GM21576 (cell line): ENCODE measurements at regions not wholly inside any gene's neighbourhood (a gene's known extent, or its start where the extent isn't known, plus 50 kb on each side); places are given as distances from the start of the nearest gene placed in this dataset.
"Not testable (repeated sequence)": the region's sequence is repeated elsewhere in the genome, so short reads cannot be mapped to it uniquely, and the experiment has no call there.

Source experiments
- ATAC-seq: cut with Tn5 transposase; IDR thresholded peaks from one replicate; pipeline ENCODE4 v1.9.1; 2021; ENCODE audit warnings: mild to moderate bottlenecking, moderate library complexity; ENCODE audit not compliant: unreplicated experiment

GRCh38 chr18:34521040-34521439 is 189.1 kb upstream of the DTNA start:
- no peak for ATAC-seq

GRCh38 chr18:34522603-34523002 is 187.5 kb upstream of the DTNA start:
- no peak for ATAC-seq

GRCh38 chr18:34525244-34525643 is 184.9 kb upstream of the DTNA start:
- no peak for ATAC-seq

- ATAC-seq: no peak
These were observed 181.9 kb upstream of the DTNA start for GRCh38 chr18:34528177-34528576.

- no peak for ATAC-seq
These were observed 180.5 kb upstream of the DTNA start for GRCh38 chr18:34529358-34530335.

GRCh38 chr18:34531110-34531509 is 179.0 kb upstream of the DTNA start:
- no peak for ATAC-seq

GRCh38 chr18:34534642-34535041 is 175.5 kb upstream of the DTNA start:
- not testable (repeated sequence) for ATAC-seq

- ATAC-seq: no peak
These were observed 169.2 kb upstream of the DTNA start for GRCh38 chr18:34540897-34541296.

- ATAC-seq: no peak
These were observed 167.5 kb upstream of the DTNA start for GRCh38 chr18:34542625-34543024.

- ATAC-seq: no peak
These were observed 166.7 kb upstream of the DTNA start for GRCh38 chr18:34543356-34543755.

- no peak for ATAC-seq
These were observed 166.2 kb upstream of the DTNA start for GRCh38 chr18:34543945-34544344.

- no peak for ATAC-seq
These were observed 165.2 kb upstream of the DTNA start for GRCh38 chr18:34544930-34545329.

- no peak for ATAC-seq
These were observed 161.8 kb upstream of the DTNA start for GRCh38 chr18:34548120-34548972.

- ATAC-seq: no peak
These were observed 161.2 kb upstream of the DTNA start for GRCh38 chr18:34548973-34549294.

- no peak for ATAC-seq
These were observed 160.7 kb upstream of the DTNA start for GRCh38 chr18:34549367-34549766.

GRCh38 chr18:34550156-34550555 is 159.9 kb upstream of the DTNA start:
- ATAC-seq: no peak

- ATAC-seq: no peak
These were observed 159.2 kb upstream of the DTNA start for GRCh38 chr18:34550902-34551301.

- ATAC-seq: no peak
These were observed 158.3 kb upstream of the DTNA start for GRCh38 chr18:34551824-34552223.

GRCh38 chr18:34562252-34562870 is 147.7 kb upstream of the DTNA start:
- ATAC-seq: no peak

- ATAC-seq: no peak
These were observed 142.2 kb upstream of the DTNA start for GRCh38 chr18:34567857-34568256.

- no peak for ATAC-seq
These were observed 133.5 kb upstream of the DTNA start for GRCh38 chr18:34576622-34577021.
